ENCODE measurements at regions not wholly inside any gene's neighbourhood (a gene's known extent, or its start where the extent isn't known, plus 50 kb on each side); places are given as distances from the start of the nearest gene placed in this dataset.

DNA sequence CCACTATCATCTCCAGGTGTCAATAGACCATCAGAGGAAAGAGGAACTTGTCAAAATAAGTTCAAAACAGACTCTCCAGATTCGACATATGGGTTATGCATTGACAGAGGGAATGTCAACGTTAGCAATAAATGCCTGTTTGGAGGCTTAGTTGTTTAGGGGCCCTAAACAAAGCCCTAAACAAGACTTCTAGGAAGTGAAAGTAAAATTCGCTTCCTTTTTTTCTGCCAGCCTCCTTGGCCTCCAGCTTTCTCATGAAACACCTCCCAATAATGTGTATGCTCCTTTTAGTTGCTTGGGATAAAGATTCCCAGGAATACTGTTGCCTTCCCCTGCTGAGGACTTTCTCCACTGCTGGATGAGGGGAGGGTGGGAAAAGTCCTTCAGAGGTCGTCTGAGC, 70.9 kb upstream of the ARNT2 start:
- 40% methylated on average over 3 of the region's 4 CpGs for WGBS
- no peaks in the 10 kb centered on the region for H3K79me1 ChIP-seq (replicated peaks; ENCODE audit: low read length, poor library complexity, severe bottlenecking)
- DNase-seq: no peak

GRCh38 chr15:80334521-80334920, 69.7 kb upstream of the ARNT2 start:
- Histone ChIP-seq H4K8ac (ENCODE audit: low read length) (no peak overlapping the region), H3K4me2 (ENCODE audit: low read length, poor library complexity, severe bottlenecking) (no peak overlapping the region), H2BK120ac (ENCODE audit: low read depth, low read length) (no peak overlapping the region), H3K14ac (ENCODE audit: low read length in 2 of 2) (no peak overlapping the region), H2BK12ac (ENCODE audit: low read length in 2 of 2) (no peak overlapping the region), H3K9me3 (ENCODE audit: control insufficient read depth, low read length) (peaks cover 7% of the 10 kb centered on the region), H3K27me3 (ENCODE audit: control insufficient read depth in 1 of 2, insufficient read depth in 1 of 2, low read length in 2 of 2) (peaks cover 9 to 41% of the 10 kb centered on the region in 2 experiments), H3K4me3 (ENCODE audit: insufficient read depth in 1 of 2, low read depth in 1 of 2, low read length in 2 of 2) (no peak overlapping the region), H3K4ac (ENCODE audit: low read depth in 1 of 2, low read length in 2 of 2) (no peak overlapping the region), H3K36me3 (ENCODE audit: control insufficient read depth in 1 of 2, insufficient read depth in 2 of 2, low read depth in 1 of 2, low read length in 2 of 2) (no peaks in the 10 kb centered on the region), H2BK5ac (ENCODE audit: low read depth, low read length, poor library complexity, severe bottlenecking) (no peak overlapping the region), H3K18ac (ENCODE audit: low read depth in 1 of 2, low read length in 2 of 2) (no peak overlapping the region), H2BK15ac (ENCODE audit: low read depth, poor library complexity, severe bottlenecking) (no peak overlapping the region), H2AK5ac (ENCODE audit: low read length, severe bottlenecking) (no peak overlapping the region), H3K79me1 (replicated peaks; ENCODE audit: low read length, poor library complexity, severe bottlenecking) (no peaks in the 10 kb centered on the region), H3K23ac (ENCODE audit: low read length in 2 of 2) (no peak overlapping the region), H3K9ac (ENCODE audit: low read length) (no peak overlapping the region), H4K91ac (ENCODE audit: low read length) (no peak overlapping the region), H3K4me1 (ENCODE audit: control insufficient read depth, insufficient read depth, low read depth, low read length) (no peaks in the 10 kb centered on the region), H2AFZ (ENCODE audit: low read depth, low read length) (no peak overlapping the region), H3K27ac (ENCODE audit: low read length, poor library complexity, severe bottlenecking) (no peak overlapping the region)
- 50% methylated on average over 1 of the region's 1 CpG for WGBS
- no peak for DNase-seq

More for the DNA sequence above, 70.9 kb upstream of the ARNT2 start:
- H2AFZ ChIP-seq (ENCODE audit: low read depth, low read length): no peak overlapping the region
- no peak overlapping the region for H3K14ac ChIP-seq (ENCODE audit: low read length in 2 of 2)
- H3K36me3 ChIP-seq (ENCODE audit: control insufficient read depth in 1 of 2, insufficient read depth in 2 of 2, low read depth in 1 of 2, low read length in 2 of 2): no peaks in the 10 kb centered on the region
- H3K4me3 ChIP-seq (ENCODE audit: insufficient read depth in 1 of 2, low read depth in 1 of 2, low read length in 2 of 2): no peak overlapping the region
- H4K91ac ChIP-seq (ENCODE audit: low read length): no peak overlapping the region
- no peak overlapping the region for H2BK12ac ChIP-seq (ENCODE audit: low read length in 2 of 2)
- no peak overlapping the region for H3K18ac ChIP-seq (ENCODE audit: low read depth in 1 of 2, low read length in 2 of 2)
- peaks cover 4 to 39% of the 10 kb centered on the region in 2 experiments for H3K27me3 ChIP-seq (ENCODE audit: control insufficient read depth in 1 of 2, insufficient read depth in 1 of 2, low read length in 2 of 2)
- H4K8ac ChIP-seq (ENCODE audit: low read length): no peak overlapping the region
- no peaks in the 10 kb centered on the region for H3K4me1 ChIP-seq (ENCODE audit: control insufficient read depth, insufficient read depth, low read depth, low read length)
- no peak overlapping the region for H2AK5ac ChIP-seq (ENCODE audit: low read length, severe bottlenecking)
- H3K9me3 ChIP-seq (ENCODE audit: control insufficient read depth, low read length): peaks cover 7% of the 10 kb centered on the region
- H2BK5ac ChIP-seq (ENCODE audit: low read depth, low read length, poor library complexity, severe bottlenecking): no peak overlapping the region
- H3K4ac ChIP-seq (ENCODE audit: low read depth in 1 of 2, low read length in 2 of 2): no peak overlapping the region
- no peak overlapping the region for H3K23ac ChIP-seq (ENCODE audit: low read length in 2 of 2)
- no peak overlapping the region for H2BK15ac ChIP-seq (ENCODE audit: low read depth, poor library complexity, severe bottlenecking)
- H3K9ac ChIP-seq (ENCODE audit: low read length): no peak overlapping the region
- no peak overlapping the region for H2BK120ac ChIP-seq (ENCODE audit: low read depth, low read length)
- H3K4me2 ChIP-seq (ENCODE audit: low read length, poor library complexity, severe bottlenecking): no peak overlapping the region
- no peak overlapping the region for H3K27ac ChIP-seq (ENCODE audit: low read length, poor library complexity, severe bottlenecking)

- 76% methylated on average over 3 of the region's 3 CpGs for WGBS
- H3K79me1 ChIP-seq (replicated peaks; ENCODE audit: low read length, poor library complexity, severe bottlenecking): no peaks in the 10 kb centered on the region
- no peak overlapping the region for H4K91ac ChIP-seq (ENCODE audit: low read length)
- no peak overlapping the region for H3K27ac ChIP-seq (ENCODE audit: low read length, poor library complexity, severe bottlenecking)
- no peak for DNase-seq
- H2AK5ac ChIP-seq (ENCODE audit: low read length, severe bottlenecking): no peak overlapping the region
- no peak overlapping the region for H4K8ac ChIP-seq (ENCODE audit: low read length)
- H3K4me2 ChIP-seq (ENCODE audit: low read length, poor library complexity, severe bottlenecking): no peak overlapping the region
- no peaks in the 10 kb centered on the region for H3K4me1 ChIP-seq (ENCODE audit: control insufficient read depth, insufficient read depth, low read depth, low read length)
- no peaks in the 10 kb centered on the region for H3K36me3 ChIP-seq (ENCODE audit: control insufficient read depth in 1 of 2, insufficient read depth in 2 of 2, low read depth in 1 of 2, low read length in 2 of 2)
- no peak overlapping the region for H3K23ac ChIP-seq (ENCODE audit: low read length in 2 of 2)
- no peak overlapping the region for H3K4me3 ChIP-seq (ENCODE audit: insufficient read depth in 1 of 2, low read depth in 1 of 2, low read length in 2 of 2)
- no peak overlapping the region for H2BK12ac ChIP-seq (ENCODE audit: low read length in 2 of 2)
- no peak overlapping the region for H2BK5ac ChIP-seq (ENCODE audit: low read depth, low read length, poor library complexity, severe bottlenecking)
- H3K9ac ChIP-seq (ENCODE audit: low read length): no peak overlapping the region
- peaks cover 7% of the 10 kb centered on the region for H3K9me3 ChIP-seq (ENCODE audit: control insufficient read depth, low read length)
- no peak overlapping the region for H2AFZ ChIP-seq (ENCODE audit: low read depth, low read length)
- no peak overlapping the region for H3K18ac ChIP-seq (ENCODE audit: low read depth in 1 of 2, low read length in 2 of 2)
- no peak overlapping the region for H3K14ac ChIP-seq (ENCODE audit: low read length in 2 of 2)
- no peak overlapping the region for H2BK120ac ChIP-seq (ENCODE audit: low read depth, low read length)
- H2BK15ac ChIP-seq (ENCODE audit: low read depth, poor library complexity, severe bottlenecking): no peak overlapping the region
- H3K4ac ChIP-seq (ENCODE audit: low read depth in 1 of 2, low read length in 2 of 2): no peak overlapping the region
- H3K27me3 ChIP-seq (ENCODE audit: control insufficient read depth in 1 of 2, insufficient read depth in 1 of 2, low read length in 2 of 2): peaks cover 45 to 62% of the 10 kb centered on the region in 2 experiments
Measured at GRCh38 chr15:80339601-80340000, 64.6 kb upstream of the ARNT2 start.

DNA sequence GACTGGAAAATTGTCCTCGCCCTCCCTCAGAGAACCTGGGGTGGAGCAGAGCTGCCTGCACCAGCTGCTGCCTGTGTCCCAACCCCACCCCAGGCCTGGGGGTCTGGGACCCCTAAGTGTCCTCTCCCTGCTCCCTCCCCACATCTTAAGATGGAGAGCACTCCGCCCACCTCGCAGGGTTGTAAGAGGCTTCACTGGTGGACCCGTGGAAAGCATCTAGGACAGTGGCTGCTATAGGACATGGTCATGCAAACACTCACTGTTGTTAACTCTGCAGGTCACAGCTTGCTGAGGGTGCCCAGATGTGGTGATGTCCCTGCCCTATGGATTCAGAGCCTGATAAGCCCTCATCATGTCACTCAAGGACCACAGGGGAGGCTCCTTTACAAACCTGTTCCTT, 62.0 kb upstream of the ARNT2 start:
- 71% methylated on average over 4 of the region's 4 CpGs for WGBS
- Histone ChIP-seq H4K8ac (ENCODE audit: low read length) (no peak overlapping the region), H3K4me2 (ENCODE audit: low read length, poor library complexity, severe bottlenecking) (no peak overlapping the region), H3K36me3 (ENCODE audit: control insufficient read depth in 1 of 2, insufficient read depth in 2 of 2, low read depth in 1 of 2, low read length in 2 of 2) (no peaks in the 10 kb centered on the region), H3K27ac (ENCODE audit: low read length, poor library complexity, severe bottlenecking) (no peak overlapping the region), H4K91ac (ENCODE audit: low read length) (no peak overlapping the region), H2AK5ac (ENCODE audit: low read length, severe bottlenecking) (no peak overlapping the region), H3K9ac (ENCODE audit: low read length) (no peak overlapping the region), H2BK120ac (ENCODE audit: low read depth, low read length) (no peak overlapping the region), H3K4me1 (ENCODE audit: control insufficient read depth, insufficient read depth, low read depth, low read length) (no peaks in the 10 kb centered on the region), H3K4ac (ENCODE audit: low read depth in 1 of 2, low read length in 2 of 2) (no peak overlapping the region), H3K27me3 (ENCODE audit: control insufficient read depth in 1 of 2, insufficient read depth in 1 of 2, low read length in 2 of 2) (peaks cover 41 to 48% of the 10 kb centered on the region in 2 experiments), H2AFZ (ENCODE audit: low read depth, low read length) (no peak overlapping the region), H2BK15ac (ENCODE audit: low read depth, poor library complexity, severe bottlenecking) (no peak overlapping the region), H3K18ac (ENCODE audit: low read depth in 1 of 2, low read length in 2 of 2) (no peak overlapping the region), H3K23ac (ENCODE audit: low read length in 2 of 2) (no peak overlapping the region), H3K79me1 (replicated peaks; ENCODE audit: low read length, poor library complexity, severe bottlenecking) (no peaks in the 10 kb centered on the region), H3K14ac (ENCODE audit: low read length in 2 of 2) (no peak overlapping the region), H3K9me3 (ENCODE audit: control insufficient read depth, low read length) (no peaks in the 10 kb centered on the region), H3K4me3 (ENCODE audit: insufficient read depth in 1 of 2, low read depth in 1 of 2, low read length in 2 of 2) (no peak overlapping the region), H2BK12ac (ENCODE audit: low read length in 2 of 2) (no peak overlapping the region), H2BK5ac (ENCODE audit: low read depth, low read length, poor library complexity, severe bottlenecking) (no peak overlapping the region)
- no peak for DNase-seq

All from mesenchymal stem cell (in vitro differentiated cells and primary cell).